Pancreas (tissue), 10 donors: ENCODE measurements at regions not wholly inside any gene's neighbourhood (a gene's known extent, or its start where the extent isn't known, plus 50 kb on each side); places are given as distances from the start of the nearest gene placed in this dataset.

Source experiments
- ATAC-seq, 4 donors: fragments of 200-7000 bp; cut with Tn5 transposase; one replicate each; pipeline versions ENCODE4 v1.8.0 to v1.9.1; 2020; ENCODE audit warnings: mild to moderate bottlenecking in 4 of 4, moderate library complexity in 4 of 4
- DNase-seq, 6 donors: peaks; one replicate each; pipeline ENCODE4 v3.0.0-alpha.2; 2020
- FAIRE-seq: peaks from 2 replicates; lab custom pipeline; 2012; peaks lifted over from hg19 to GRCh38; lab: Jason Lieb, UNC
- H3K27ac ChIP-seq, 4 donors: fragments of 200-600 bp; sonication (generic); 1 replicate in 3 of 4; 2 replicates in 1 of 4; pipeline versions ENCODE4 v1.5.0 to v1.8.0; 2020
- H3K27me3 ChIP-seq, 4 donors: fragments of 200-600 bp; one replicate each; pipeline ENCODE4 v1.8.0; 2021
- H3K36me3 ChIP-seq, 3 donors: fragments of 200-600 bp; sonication (generic) in 1 of 3; one replicate each; pipeline versions ENCODE4 v1.5.0 to v1.8.0; 2020 to 2021
- H3K4me1 ChIP-seq, 3 donors: fragments of 200-600 bp; one replicate each; pipeline ENCODE4 v1.8.0; 2021
- H3K4me3 ChIP-seq, 4 donors: fragments of 200-600 bp; sonication (generic) in 2 of 4; one replicate each; pipeline versions ENCODE4 v1.5.0 to v1.8.0; 2020 to 2021
- H3K9me3 ChIP-seq, 4 donors: fragments of 200-600 bp; one replicate each; pipeline ENCODE4 v1.8.0; 2021
- whole genome bisulfite sequencing, 2 donors: extraction: QIAGEN DNeasy Blood & Tissue Kit; methylation state at CpG; one replicate each; pipeline ENCODE4 v1.1.7; 2013; 5-methylcytosine and 5-hydroxymethylcytosine counted together
- intact Hi-C, 3 donors: fragments of 100-400 bp; cut with DNase I; formaldehyde crosslinking; loops; one replicate each; pipeline versions ENCODE4 v1.11.1 to v1.14.2; 2022
- TF ChIP-seq, protein P1 (sequence below), 4 donors: fragments of 200-600 bp; sonication (generic) in 3 of 4; IDR thresholded peaks; one replicate each; pipeline versions ENCODE4 v1.5.0 to v1.8.0; 2021; ENCODE audit warnings: antibody characterized with exemption in 4 of 4
- donor health status: healthy with polysubstance abuse.
- donor health status: DM: no; HTN: no; CAD: no; lungs with moderate emphysema.
- donor health status: DM: no; HTN: no; CAD: no.
- donor health status: control.
- donor health status: control.
- donor health status: Bipolar disorder and iron deficiency.
- donor health status: DM: yes; HTN: yes; CAD: no.
- donor health status: DM: no; HTN: no; CAD: no.
- donor health status: DM: no; HTN: no; CAD: no.
- donor health status: DM: yes; HTN: yes; CAD: no.

DNA sequence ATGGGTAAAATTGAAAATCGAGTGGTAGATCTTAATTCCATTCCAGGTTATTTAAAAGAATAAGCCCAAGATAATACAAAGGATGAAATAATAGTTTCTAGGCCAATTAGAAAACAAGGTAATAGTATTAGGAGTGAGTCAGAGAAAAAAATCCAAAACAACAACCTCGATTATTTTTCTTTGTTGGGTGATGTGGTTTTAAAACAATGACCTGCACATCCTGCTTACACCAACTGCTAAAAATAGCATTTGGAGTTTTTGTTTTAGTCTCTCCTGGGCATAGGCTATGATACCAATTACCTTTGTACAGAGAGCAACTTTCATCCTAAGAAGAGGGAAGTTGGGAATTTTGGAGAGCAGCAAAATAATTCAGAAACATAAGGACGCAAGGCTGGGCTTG, 101.7 kb upstream of the MYO10 start:
- intact Hi-C loops: no loop called here
- no peak for ATAC-seq
- no peak for DNase-seq
- H3K36me3 ChIP-seq: no peaks in the 10 kb centered on the region
- no peak for FAIRE-seq
- H3K4me1 ChIP-seq: no peaks in the 10 kb centered on the region
- no peaks in the 10 kb centered on the region for H3K27me3 ChIP-seq
- 77 to 80% methylated on average over 3 of the region's 3 CpGs for WGBS, 2 donors
- TF ChIP-seq, protein P1, sequence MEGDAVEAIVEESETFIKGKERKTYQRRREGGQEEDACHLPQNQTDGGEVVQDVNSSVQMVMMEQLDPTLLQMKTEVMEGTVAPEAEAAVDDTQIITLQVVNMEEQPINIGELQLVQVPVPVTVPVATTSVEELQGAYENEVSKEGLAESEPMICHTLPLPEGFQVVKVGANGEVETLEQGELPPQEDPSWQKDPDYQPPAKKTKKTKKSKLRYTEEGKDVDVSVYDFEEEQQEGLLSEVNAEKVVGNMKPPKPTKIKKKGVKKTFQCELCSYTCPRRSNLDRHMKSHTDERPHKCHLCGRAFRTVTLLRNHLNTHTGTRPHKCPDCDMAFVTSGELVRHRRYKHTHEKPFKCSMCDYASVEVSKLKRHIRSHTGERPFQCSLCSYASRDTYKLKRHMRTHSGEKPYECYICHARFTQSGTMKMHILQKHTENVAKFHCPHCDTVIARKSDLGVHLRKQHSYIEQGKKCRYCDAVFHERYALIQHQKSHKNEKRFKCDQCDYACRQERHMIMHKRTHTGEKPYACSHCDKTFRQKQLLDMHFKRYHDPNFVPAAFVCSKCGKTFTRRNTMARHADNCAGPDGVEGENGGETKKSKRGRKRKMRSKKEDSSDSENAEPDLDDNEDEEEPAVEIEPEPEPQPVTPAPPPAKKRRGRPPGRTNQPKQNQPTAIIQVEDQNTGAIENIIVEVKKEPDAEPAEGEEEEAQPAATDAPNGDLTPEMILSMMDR (IDR thresholded peaks at IDR 0.05): no peak
- H3K9me3 ChIP-seq: no peaks in the 10 kb centered on the region
- H3K27ac ChIP-seq: no peak overlapping the region
- no peak overlapping the region for H3K4me3 ChIP-seq

DNA sequence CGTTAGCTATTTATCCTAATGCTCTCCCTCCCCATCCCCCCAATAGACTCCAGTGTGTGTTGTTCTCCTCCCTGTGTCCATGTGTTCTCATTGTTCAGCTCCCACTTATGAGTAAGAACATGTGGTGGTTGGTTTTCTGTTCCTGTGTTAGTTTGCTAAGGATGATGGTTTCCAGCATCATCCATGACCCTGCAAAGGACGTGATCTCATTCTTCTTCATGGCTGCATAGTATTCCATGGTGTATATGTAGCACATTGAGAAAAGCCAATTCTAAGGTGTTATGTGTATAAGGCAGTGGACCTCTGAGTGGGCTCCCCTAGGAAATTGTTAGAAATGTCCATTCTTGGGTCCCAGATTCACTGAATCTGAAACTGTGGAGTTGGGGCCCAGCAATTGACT, 103.1 kb upstream of the MYO10 start:
- intact Hi-C loops: no loop called here
- no peaks in the 10 kb centered on the region for H3K36me3 ChIP-seq
- FAIRE-seq: no peak

DNA sequence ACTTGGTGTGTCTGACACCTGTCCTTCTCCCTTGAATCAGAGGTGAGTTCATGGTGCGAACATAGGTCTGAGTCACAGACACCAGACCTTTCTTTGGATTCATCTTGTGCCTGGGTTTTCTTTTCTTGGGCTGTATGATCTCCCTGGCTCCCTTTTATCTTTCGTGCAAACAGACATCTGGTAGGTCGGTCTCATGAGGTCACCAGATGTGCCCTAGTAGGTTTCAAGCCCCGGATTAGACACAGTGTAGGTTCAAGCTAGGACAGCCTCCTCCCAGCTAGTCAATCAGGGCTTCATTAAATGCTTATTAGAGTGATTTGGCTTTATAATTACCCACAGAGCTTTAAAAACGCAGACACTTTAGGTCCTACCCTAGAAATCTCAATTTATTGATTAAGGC, 106.0 kb upstream of the MYO10 start:
- TF ChIP-seq, protein P1 (IDR thresholded peaks at IDR 0.05): no peak
- no peak for ATAC-seq
- no peak for DNase-seq
- no peaks in the 10 kb centered on the region for H3K4me1 ChIP-seq
- H3K27ac ChIP-seq: no peak overlapping the region
- no peaks in the 10 kb centered on the region for H3K9me3 ChIP-seq
- H3K36me3 ChIP-seq: no peaks in the 10 kb centered on the region
- FAIRE-seq: no peak
- H3K27me3 ChIP-seq: no peaks in the 10 kb centered on the region
- WGBS, 2 donors: 79 to 83% methylated on average over 5 of the region's 5 CpGs
- H3K4me3 ChIP-seq: no peak overlapping the region
- intact Hi-C loops: no loop called here

More for the DNA sequence above, 103.1 kb upstream of the MYO10 start:
- Histone ChIP-seq H3K4me3 (no peak overlapping the region), H3K27me3 (no peaks in the 10 kb centered on the region), H3K4me1 (no peaks in the 10 kb centered on the region), H3K9me3 (no peaks in the 10 kb centered on the region), H3K27ac (no peak overlapping the region)
- DNase-seq (no peak), ATAC-seq (no peak)
- TF ChIP-seq, protein P1 (IDR thresholded peaks at IDR 0.05): no peak
- 76 to 87% methylated on average over 2 of the region's 2 CpGs for WGBS, 2 donors

DNA sequence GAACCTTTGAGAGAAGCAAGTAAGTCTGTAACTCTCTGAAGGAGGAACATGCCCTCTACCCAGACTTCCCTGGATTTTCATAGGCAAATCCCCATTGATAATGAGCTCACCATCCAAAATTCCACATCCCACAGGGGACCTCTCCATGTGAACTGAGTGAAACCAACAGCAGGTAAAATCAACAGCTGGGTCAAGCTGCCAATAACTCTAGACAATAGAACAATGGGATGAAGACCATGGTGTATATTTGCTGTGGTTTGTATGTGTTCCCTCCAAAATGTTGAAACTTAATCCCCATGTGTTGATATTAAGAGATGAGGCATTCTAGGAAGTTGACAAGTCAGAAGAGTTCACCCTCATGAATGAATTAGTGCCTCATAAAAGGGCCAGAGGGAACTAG, 110.2 kb upstream of the MYO10 start:
- H3K36me3 ChIP-seq: no peaks in the 10 kb centered on the region
- TF ChIP-seq, protein P1 (IDR thresholded peaks at IDR 0.05): no peak
- FAIRE-seq: no peak

DNA sequence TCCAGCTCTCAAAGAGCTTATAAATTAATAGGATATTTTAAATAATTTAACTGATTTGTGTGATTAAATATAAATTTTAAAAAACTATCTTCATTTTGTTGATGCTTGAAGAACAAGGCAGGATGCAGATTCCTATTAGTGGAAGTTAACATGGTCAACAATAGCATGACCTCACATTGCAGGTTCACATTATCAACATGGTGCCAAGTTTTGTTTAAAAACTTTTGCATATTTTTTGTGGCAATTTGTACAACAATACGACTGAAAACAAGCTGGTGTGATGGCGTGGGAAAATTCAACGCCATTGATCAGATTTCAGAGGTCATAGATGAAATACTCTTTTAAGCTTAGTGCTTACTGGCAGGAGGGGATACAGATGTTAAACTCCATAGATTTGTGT, 114.1 kb upstream of the MYO10 start:
- Histone ChIP-seq H3K4me1 (no peaks in the 10 kb centered on the region), H3K27ac (no peak overlapping the region), H3K27me3 (no peaks in the 10 kb centered on the region), H3K36me3 (no peaks in the 10 kb centered on the region), H3K4me3 (no peak overlapping the region), H3K9me3 (no peaks in the 10 kb centered on the region)
- WGBS, 2 donors: 51 to 73% methylated on average over 3 of the region's 3 CpGs
- FAIRE-seq (no peak), ATAC-seq (no peak), DNase-seq (no peak)
- TF ChIP-seq, protein P1 (IDR thresholded peaks at IDR 0.05): no peak
- intact Hi-C loops: no loop called here

More for the DNA sequence above, 110.2 kb upstream of the MYO10 start:
- Histone ChIP-seq H3K9me3 (no peaks in the 10 kb centered on the region), H3K4me1 (no peaks in the 10 kb centered on the region), H3K27me3 (no peaks in the 10 kb centered on the region), H3K4me3 (no peak overlapping the region), H3K27ac (no peak overlapping the region)
- ATAC-seq (no peak), DNase-seq (no peak)
- intact Hi-C loops: no loop called here
